DMS114 treated with DMSO at 0.1 percent for 48 hours (cell line): ENCODE measurements at regions not wholly inside any gene's neighbourhood (a gene's known extent, or its start where the extent isn't known, plus 50 kb on each side); places are given as distances from the start of the nearest gene placed in this dataset.

ENCODE experiments used
- DNase-seq: peaks from one replicate; lab custom pipeline; 2025; ENCODE audit not compliant: unreplicated experiment; lab: John Stamatoyannopoulos, UW

- no peak for DNase-seq
These were observed 252.2 kb downstream of the ELAVL2 start for GRCh38 chr9:23573800-23574199.

- no peak for DNase-seq
These were observed 248.4 kb downstream of the ELAVL2 start for GRCh38 chr9:23577611-23578010.

- DNase-seq: no peak
These were observed 244.1 kb downstream of the ELAVL2 start for GRCh38 chr9:23581931-23582330.

GRCh38 chr9:23582836-23583235 lies 243.2 kb downstream of the ELAVL2 start:
- DNase-seq: no peak

- no peak for DNase-seq
These were observed 239.1 kb downstream of the ELAVL2 start for GRCh38 chr9:23586906-23587305.

GRCh38 chr9:23587433-23587832 lies 238.6 kb downstream of the ELAVL2 start:
- DNase-seq: no peak

- no peak for DNase-seq
These were observed 238.1 kb downstream of the ELAVL2 start for GRCh38 chr9:23587903-23588302.

GRCh38 chr9:23590276-23591000 lies 235.6 kb downstream of the ELAVL2 start:
- DNase-seq: no peak

GRCh38 chr9:23594421-23594820 lies 231.6 kb downstream of the ELAVL2 start:
- no peak for DNase-seq

- DNase-seq: no peak
These were observed 229.0 kb downstream of the ELAVL2 start for GRCh38 chr9:23596913-23597634.

- no peak for DNase-seq
These were observed 227.0 kb downstream of the ELAVL2 start for GRCh38 chr9:23598994-23599393.

- DNase-seq: no peak
These were observed 222.7 kb downstream of the ELAVL2 start for GRCh38 chr9:23603311-23603710.

GRCh38 chr9:23606107-23606506 lies 219.9 kb downstream of the ELAVL2 start:
- no peak for DNase-seq

- no peak for DNase-seq
These were observed 217.6 kb downstream of the ELAVL2 start for GRCh38 chr9:23608456-23608855.

GRCh38 chr9:23611869-23612268 lies 214.2 kb downstream of the ELAVL2 start:
- DNase-seq: no peak

GRCh38 chr9:23615569-23615968 lies 210.5 kb downstream of the ELAVL2 start:
- no peak for DNase-seq

GRCh38 chr9:23621188-23621587 lies 204.9 kb downstream of the ELAVL2 start:
- no peak for DNase-seq

GRCh38 chr9:23621924-23622323 lies 204.1 kb downstream of the ELAVL2 start:
- no peak for DNase-seq

GRCh38 chr9:23622396-23622795 lies 203.6 kb downstream of the ELAVL2 start:
- no peak for DNase-seq

GRCh38 chr9:23630488-23630887 lies 195.6 kb downstream of the ELAVL2 start:
- DNase-seq: no peak

GRCh38 chr9:23635276-23635675 lies 190.8 kb downstream of the ELAVL2 start:
- no peak for DNase-seq

- DNase-seq: no peak
These were observed 189.8 kb downstream of the ELAVL2 start for GRCh38 chr9:23636199-23636598.

- no peak for DNase-seq
These were observed 188.0 kb downstream of the ELAVL2 start for GRCh38 chr9:23638011-23638410.
